GM12865 (cell line): ENCODE measurements at regions not wholly inside any gene's neighbourhood (a gene's known extent, or its start where the extent isn't known, plus 50 kb on each side); places are given as distances from the start of the nearest gene placed in this dataset.

Experiments
- DNase-seq: peaks from one replicate; pipeline ENCODE4 v3.0.0; 2010; ENCODE audit warnings: low read depth
- H3K4me3 ChIP-seq: 2 replicates; pipeline ENCODE4 v1.5.1; 2011; ENCODE audit warnings: mild to moderate bottlenecking, low read depth, low read length, control low read depth
- TF ChIP-seq, protein P1 (sequence below): IDR thresholded peaks from 2 replicates; pipeline ENCODE4 v1.5.1; 2011; ENCODE audit warnings: low read length, control low read depth, low read depth, inconsistent platforms; ENCODE audit not compliant: insufficient read depth; ENCODE audit errors: missing control alignments

- no peak overlapping the region for H3K4me3 ChIP-seq
- TF ChIP-seq, protein P1, sequence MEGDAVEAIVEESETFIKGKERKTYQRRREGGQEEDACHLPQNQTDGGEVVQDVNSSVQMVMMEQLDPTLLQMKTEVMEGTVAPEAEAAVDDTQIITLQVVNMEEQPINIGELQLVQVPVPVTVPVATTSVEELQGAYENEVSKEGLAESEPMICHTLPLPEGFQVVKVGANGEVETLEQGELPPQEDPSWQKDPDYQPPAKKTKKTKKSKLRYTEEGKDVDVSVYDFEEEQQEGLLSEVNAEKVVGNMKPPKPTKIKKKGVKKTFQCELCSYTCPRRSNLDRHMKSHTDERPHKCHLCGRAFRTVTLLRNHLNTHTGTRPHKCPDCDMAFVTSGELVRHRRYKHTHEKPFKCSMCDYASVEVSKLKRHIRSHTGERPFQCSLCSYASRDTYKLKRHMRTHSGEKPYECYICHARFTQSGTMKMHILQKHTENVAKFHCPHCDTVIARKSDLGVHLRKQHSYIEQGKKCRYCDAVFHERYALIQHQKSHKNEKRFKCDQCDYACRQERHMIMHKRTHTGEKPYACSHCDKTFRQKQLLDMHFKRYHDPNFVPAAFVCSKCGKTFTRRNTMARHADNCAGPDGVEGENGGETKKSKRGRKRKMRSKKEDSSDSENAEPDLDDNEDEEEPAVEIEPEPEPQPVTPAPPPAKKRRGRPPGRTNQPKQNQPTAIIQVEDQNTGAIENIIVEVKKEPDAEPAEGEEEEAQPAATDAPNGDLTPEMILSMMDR: no peak
These were observed 209.8 kb downstream of the KCNJ3 start for GRCh38 chr2:154908327-154908726.

More at GRCh38 chr2:154908327-154908726, 209.8 kb downstream of the KCNJ3 start:
- DNase-seq: no peak
